ENCODE measurements at regions not wholly inside any gene's neighbourhood (a gene's known extent, or its start where the extent isn't known, plus 50 kb on each side); places are given as distances from the start of the nearest gene placed in this dataset.
"Not testable (repeated sequence)": the region's sequence is repeated elsewhere in the genome, so short reads cannot be mapped to it uniquely, and the experiment has no call there.

DNA sequence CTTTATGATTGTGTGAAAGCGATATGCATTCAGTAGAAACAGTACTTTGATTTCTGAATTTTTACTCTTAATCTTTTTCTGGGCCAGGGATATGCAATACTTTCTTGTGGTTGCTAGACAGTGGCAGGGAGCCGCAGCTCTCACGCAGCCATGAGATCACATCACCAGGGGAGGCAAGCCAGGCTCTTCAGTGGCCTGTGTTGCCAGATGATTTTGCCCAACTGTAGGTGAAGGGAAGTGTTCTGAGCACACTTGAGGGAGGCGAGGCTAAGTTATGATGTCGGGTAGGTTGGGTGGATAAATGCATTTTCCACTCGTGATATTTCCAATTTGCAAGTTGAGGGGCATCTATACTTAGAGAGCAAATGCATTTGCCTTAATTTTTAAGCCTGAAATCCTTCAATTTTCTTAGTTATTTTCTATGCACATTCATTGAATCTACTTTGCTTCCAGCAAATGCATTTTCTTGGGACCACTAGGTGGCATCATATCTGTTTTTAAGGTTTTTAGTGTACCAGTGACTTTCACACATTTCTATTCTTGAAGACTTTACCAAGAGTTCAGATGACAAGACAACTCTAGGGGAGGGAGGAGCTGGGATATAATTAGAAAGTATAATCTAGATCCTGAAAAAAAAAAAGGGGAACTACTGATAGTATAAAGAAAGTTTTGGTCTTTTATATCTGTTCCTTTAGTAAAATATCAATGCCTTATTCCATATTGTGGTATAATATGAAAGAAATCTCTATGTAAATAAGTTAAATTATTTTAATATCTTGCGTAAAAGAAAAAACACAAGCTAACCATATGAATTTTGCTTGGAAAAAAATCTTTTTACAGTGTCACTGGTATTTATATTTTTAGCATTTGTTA is 643.3 kb downstream of the SOCS6 start:
- in situ Hi-C loops (cut with MboI; ENCODE audit: low sequenced_read_pairs) = no loop called here

DNA sequence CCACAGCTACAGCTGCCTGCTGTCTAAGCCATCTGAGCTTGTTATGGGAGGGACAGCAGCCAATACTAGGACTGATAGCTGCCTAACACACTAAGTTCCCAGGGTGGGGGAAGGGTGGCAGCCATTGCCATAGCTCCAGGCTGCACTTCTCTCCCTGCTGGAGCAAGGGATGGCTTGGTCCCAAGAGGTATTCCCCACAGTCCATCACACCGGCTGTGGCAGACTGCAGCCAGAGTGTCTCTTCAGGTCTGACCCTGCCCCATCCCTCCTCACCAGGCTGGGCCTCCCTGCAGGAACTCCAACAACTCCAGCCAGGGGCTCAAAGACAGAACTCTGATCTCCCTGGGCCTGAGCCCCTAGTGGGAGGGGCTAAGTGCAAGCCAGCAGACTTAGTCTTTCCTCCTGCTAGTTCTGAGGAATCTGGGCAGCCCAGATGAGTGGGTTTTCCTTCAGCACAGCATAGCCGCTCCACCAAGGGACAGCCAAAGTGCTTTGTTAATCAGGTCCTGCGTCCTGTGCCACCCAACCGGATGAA is 632.1 kb downstream of the SOCS6 start:
- in situ Hi-C loops (cut with MboI; ENCODE audit: low sequenced_read_pairs) = no loop called here

DNA sequence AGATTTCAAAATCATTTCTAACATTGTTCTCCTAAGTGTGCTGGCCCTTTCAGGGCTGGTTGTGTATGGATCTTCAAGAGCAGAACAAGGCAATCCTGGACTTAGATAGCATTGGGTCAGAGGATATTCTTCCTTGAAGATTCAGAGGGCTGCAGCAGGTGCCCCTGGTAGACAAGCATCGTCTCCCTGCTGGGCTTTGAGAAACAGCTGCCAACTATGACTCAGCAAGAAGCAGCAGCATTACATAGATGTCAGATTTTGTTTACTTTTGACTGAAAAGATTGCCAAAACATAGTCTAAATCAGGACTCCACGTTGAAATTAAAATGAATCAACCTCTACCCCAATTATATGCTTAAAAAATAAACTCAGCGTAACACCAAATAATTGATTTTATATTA is 618.8 kb downstream of the SOCS6 start:
- in situ Hi-C loops (cut with MboI; ENCODE audit: low sequenced_read_pairs) = no loop called here

DNA sequence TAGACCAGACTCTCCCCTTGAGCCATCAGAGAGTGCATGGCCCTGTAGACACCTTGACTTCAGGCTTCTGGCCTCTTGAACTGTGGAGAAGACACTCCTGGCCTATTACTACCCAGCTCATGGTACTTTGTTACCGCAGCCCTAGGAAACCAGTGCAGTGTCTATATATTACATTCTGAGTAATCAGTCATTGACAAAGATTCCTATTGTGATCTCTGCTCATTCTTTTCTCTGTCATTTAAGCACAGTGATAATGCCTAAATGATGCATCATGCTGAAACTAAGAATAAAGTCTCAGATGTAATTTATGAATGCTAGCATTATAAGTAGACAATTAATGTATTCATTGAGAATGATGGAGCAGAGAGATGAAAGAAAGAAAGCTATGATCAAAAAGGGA is 603.5 kb downstream of the SOCS6 start:
- in situ Hi-C loops (cut with MboI; ENCODE audit: low sequenced_read_pairs) = no loop called here

DNA sequence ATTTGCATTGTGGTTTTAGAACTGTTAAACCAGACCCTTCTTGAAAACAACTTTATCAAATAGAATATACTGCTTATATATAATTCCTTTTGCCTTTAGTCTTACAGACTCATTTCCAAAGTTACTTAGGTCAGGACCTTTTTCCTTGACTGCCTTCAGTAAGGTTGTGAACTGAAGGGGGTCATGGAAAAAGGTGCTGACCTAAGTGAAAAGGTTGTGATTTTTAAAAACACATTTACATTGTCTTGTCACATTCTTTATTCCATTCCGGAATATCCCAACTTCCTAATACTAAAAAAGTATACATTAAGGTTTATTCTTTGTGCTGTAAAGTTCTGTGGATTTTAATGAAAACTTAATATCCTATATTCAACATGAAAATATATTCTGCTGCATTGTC is 581.4 kb downstream of the SOCS6 start:
- in situ Hi-C loops (cut with MboI; ENCODE audit: low sequenced_read_pairs) = no loop called here

DNA sequence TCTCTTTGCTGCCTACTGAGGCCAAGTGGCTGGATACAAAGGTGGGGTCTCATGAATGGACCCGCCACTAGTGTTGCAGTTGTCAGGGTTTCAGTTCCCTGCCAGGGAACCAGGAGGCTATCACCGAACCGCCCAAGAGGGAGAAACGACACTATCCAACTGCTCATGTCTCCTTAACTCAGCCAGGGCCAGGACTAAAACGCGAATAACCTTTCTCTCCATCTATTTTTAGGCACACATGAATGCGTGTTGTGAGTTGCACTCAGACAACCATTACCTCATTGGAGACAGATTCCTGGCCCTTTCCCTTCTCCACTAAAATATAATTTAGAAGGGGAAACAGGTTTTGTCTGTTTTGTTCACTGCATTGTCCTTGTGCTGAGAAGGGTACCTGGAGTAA is 559.5 kb downstream of the SOCS6 start:
- in situ Hi-C loops (cut with MboI; ENCODE audit: low sequenced_read_pairs) = no loop called here

DNA sequence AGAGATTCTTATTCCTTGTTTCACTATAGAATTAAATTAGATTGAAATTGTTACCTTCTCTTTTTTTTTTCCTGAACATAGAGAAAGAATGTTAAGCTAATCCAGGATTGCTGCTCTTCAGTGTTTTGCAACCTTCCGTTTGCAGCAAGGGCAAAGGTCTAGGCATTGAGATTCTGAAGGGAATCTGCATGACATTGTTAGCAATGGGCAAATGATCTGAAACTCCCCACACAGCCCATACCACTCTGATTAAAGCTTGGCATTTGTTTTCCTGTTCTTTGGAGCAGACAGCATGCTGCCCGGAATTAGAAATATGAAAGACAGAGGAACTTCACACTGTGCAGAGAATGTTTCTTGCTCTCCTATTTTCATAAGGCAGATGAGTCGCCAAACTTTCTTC is 551.8 kb downstream of the SOCS6 start:
- in situ Hi-C loops (cut with MboI; ENCODE audit: low sequenced_read_pairs) = no loop called here

DNA sequence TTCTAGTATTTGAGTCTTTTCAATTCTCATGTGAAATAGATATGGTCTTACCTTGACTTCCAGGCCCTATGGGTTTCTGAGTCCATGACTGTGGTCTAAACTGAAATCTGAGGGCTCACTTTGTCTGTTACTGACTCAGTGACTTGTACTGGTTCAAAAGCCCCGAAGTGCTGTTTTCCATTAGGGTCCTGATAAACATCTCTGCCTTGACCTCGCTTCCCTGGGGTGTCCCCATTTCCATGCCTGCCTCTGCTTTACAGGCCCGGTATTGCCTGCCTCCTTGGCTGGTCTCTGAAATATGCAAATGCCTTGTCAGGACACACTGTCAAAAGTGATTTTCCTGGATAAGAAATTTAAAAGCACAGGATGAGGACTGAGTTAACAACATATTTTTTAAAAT is 538.8 kb downstream of the SOCS6 start:
- in situ Hi-C loops (cut with MboI; ENCODE audit: low sequenced_read_pairs) = no loop called here

DNA sequence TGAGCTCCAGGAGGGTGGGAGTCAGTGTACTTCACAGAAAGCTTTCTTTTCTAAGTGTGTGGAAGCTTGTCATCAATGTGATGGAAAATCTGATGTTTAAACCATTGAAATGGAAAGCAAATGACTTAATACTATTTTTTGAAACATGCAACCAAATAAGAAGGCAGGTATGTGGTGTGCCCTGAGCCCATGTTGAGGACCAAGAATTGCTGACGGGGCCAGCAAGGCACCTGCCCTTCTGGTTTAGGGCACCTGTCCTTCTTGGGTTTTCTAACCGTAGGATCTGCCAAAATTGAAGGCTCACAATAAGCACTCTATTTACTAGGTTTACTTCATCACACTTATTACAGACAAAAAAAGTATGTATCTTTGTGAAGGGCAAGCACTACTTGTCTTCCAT is 537.7 kb downstream of the SOCS6 start:
- in situ Hi-C loops (cut with MboI; ENCODE audit: low sequenced_read_pairs) = no loop called here

DNA sequence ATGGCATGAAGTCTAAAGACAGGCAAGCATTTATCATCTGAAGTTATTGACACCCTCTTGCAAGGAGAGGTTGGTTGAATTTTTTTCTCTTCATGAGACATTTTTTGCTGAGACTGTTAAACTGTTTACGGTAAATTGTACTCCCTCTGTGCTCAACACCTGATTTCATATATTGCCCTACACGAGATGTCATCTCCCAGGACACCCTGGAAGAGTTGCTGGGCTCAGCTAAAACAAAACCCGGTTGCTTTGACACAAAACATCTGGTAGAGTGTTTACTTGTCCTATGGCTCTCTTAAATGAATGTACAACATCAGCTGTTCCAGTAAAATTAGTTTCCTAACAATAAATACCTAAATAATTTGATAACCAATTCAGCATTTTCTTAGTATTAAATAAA is 533.8 kb downstream of the SOCS6 start:
- in situ Hi-C loops (cut with MboI; ENCODE audit: low sequenced_read_pairs) = no loop called here

DNA sequence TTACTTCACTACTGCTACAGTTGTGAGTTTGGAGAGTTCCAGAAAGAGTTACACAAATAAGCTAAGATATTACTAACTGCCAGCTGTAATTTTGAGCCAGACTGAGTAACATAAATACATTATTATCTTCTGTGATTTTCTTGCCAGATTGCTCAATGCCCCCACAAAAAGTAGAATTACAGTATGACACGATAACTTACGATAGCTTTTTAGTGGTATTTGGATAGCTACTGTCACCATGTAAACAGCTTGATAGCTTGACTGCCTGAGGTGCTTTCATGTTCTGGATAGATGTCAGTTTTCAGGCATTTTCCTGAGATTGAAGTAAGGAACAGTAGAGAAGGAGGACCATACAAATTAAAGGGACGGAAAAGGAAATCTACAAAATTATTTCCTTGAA is 533.3 kb downstream of the SOCS6 start:
- in situ Hi-C loops (cut with MboI; ENCODE audit: low sequenced_read_pairs) = no loop called here

DNA sequence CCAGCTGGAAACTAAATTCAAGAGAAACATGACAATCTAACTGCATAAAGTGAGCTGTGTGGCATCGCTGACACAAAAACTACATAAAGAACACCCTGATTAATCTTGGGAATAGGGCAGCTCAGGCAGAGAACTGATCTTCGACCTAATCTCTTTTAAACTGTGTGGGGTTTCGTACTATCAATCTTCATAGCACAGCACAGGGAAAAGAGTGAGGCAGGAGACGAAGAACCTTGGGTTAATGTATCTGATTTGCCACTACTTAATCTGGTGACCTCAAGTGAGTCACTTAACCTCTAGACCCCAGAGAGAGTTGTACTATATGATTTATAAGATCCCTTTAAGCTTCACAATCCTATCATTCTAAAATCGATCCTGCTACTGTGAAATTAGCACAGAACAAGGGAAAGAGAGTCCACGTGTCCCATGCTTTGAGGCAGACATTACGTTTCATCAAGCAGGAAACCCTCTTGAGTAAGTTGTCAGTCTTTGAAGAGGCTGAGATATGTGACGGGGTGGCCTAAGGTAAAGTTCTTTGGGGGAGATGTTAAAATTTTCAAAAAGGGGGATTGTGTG is 519.7 kb downstream of the SOCS6 start:
- in situ Hi-C loops (cut with MboI; ENCODE audit: low sequenced_read_pairs) = no loop called here

DNA sequence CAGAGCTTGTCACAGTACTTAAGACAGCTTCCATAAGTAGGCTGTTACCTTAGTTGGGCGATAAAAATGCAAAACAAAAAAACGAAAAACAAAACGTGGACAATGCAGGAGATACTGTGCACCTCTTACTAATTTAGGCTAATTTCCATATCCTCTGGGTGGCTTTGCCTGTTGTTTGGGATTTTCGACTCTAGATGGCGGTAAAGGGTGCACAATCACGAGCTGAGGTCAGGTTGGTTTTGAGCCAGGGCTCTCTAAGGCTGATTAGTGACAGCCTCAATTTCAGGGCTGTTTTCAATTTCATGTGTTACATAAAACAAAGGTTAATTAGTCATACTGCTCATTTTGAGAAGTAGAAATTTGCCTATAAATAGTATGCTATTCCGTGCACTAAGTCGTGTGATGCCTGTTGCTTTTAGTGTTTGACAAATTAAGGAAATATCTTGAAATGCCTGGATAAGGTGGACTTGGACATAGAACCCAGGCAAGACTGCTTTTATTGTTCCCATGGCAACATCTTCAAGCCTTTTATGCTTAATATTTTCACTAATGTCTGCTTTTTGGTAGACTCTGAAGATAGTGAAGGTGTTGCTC is 493.1 kb downstream of the SOCS6 start:
- in situ Hi-C loops (cut with MboI; ENCODE audit: low sequenced_read_pairs) = no loop called here

DNA sequence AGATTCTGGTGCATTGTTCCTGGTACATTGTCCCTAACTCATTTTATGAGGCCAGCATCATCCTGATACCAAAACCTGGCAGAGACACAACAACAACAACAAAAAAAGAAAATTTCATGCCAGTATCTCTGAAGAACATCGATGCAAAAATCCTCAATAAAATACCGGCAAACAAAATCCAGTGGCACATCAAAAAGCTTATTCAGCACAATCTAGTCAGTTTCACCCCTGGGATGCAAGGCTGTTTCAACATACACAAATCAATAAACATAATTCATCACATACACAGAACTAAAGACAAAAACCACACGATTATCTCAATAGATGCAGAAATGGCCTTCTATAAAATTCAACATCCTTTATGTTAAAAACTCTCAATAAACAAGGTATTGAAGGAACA is 477.4 kb downstream of the SOCS6 start:
- in situ Hi-C loops (cut with MboI; ENCODE audit: low sequenced_read_pairs) = not testable (repeated sequence)

DNA sequence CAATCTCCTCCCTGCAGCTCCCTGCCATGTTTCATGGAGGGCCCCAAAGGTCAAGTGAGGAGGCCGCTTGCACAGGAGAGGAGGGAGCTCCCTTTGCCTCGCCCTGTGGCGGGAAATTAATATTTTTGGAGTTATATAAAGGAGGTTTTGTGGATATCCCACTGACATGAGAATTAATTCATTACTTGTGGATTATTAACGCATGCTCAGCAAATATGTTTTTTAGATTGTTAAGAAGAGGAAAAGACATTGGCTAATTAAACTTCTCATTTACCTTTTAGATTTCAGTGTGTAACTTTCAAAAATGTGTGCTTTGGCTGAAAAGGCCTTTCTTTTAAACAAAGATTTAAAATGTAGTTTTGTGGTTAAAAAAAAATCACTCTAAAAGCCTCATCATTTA is 474.0 kb downstream of the SOCS6 start:
- in situ Hi-C loops (cut with MboI; ENCODE audit: low sequenced_read_pairs) = no loop called here

DNA sequence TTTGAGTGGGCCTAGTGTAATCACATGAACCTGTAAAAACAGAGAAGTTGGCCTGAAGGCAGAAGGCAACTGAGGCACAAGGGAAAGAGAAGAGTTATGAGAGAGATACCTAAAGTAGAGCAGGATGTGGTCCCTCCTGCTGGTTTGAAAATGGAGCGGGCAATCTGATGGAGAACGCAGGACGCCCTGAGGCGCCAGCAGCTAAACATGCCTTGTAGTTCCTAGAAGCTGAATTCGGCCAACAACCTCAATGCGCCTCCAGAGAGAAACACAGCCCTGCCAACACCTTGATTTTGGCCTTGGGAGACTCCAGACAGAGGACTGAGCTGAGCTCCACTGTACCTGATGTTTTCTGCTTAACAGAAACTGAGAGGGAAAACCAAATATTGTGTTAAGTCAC is 469.9 kb downstream of the SOCS6 start:
- in situ Hi-C loops (cut with MboI; ENCODE audit: low sequenced_read_pairs) = no loop called here

DNA sequence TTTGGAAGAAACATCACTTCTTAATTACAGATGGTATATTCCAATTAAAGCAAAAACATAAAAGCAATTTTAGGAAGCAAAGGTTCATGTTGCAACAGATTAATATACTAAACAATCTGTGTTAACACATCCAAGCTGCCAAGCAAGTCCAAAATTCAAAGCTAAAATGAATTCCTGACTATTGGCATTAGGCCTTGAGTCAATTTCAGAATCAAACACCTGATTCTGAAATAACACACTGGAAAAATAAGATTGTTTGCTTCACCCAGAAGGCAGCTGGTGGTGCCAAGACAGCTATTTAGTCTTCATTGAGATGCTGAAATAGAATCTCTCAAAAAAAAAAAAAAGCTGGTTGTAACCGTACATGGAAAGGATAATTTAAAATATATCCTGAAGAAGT is 465.6 kb downstream of the SOCS6 start:
- in situ Hi-C loops (cut with MboI; ENCODE audit: low sequenced_read_pairs) = no loop called here

DNA sequence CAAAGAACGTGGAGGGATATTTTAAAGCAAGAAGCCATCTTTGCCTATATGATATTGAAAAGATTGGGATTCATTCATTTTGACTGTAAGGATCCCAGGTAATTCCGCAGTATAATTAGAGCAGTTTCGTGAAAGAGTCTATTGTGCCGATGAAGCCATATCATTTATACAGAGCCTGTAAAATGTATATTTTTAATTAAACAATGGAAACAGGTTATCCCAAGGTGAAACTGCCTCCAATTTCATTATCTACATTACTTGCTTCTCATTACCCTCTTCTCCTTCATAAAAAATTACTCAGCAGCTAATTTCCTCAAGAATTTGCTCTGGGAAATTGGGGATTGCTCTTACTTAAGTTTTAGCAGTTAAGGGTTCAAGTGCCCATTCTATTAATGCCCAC is 444.1 kb downstream of the SOCS6 start:
- in situ Hi-C loops (cut with MboI; ENCODE audit: low sequenced_read_pairs) = no loop called here

DNA sequence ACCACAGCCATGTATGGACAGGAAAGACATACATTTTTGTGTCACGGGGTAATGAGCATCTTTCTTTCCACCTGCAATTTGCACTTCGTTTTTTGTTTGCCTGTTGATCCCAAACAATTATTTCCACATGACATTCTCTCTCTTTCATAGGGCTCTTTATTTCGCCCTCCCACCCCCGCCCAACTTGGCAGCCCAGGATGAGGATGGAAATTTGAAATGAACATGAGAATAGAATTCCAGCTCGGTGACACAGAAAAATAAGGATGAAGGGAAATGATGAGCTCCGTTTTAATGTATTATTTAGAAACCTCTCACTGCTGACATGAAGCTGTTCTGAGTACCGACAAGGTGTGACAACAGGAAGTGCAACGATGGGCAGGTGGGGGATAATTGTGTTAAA is 443.3 kb downstream of the SOCS6 start:
- in situ Hi-C loops (cut with MboI; ENCODE audit: low sequenced_read_pairs) = no loop called here

DNA sequence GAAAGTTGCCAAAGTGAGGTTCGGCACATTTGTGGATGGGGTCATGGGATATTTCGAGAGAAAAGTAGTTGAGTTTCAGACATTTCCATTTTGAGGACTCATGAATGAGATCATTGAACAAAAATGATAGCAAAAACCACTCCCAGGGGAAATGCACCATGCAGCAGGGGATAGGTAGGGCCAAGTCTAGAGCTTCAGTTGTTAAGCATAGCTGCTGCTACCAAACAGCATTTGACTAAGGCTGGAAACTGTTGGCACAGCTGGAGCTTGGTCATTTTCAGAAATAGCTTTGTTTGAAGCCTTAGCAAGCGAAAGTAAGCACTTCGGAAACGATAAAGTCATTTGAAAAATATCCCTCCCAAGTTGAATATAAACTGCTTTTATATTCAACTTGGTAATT is 431.8 kb downstream of the SOCS6 start:
- in situ Hi-C loops (cut with MboI; ENCODE audit: low sequenced_read_pairs) = no loop called here

DNA sequence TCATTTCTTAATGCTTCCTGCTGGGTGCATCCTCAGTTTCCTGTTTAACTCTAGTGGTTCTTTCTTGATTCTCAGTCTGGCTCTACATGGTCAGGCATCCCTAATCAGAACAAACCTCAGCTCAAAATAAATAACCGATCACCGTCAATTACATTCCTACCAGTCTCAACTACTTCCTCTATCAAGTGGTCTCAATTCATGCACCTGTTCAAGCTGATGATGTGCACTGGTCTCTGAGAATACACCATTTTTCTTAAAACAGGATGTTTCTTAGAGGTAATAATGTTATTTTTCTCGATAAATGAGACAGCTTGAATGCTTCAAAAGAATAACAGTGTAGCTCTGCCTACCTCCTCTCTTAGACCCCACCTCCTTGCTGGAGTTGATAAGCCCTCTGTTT is 420.9 kb downstream of the SOCS6 start:
- in situ Hi-C loops (cut with MboI; ENCODE audit: low sequenced_read_pairs) = no loop called here

DNA sequence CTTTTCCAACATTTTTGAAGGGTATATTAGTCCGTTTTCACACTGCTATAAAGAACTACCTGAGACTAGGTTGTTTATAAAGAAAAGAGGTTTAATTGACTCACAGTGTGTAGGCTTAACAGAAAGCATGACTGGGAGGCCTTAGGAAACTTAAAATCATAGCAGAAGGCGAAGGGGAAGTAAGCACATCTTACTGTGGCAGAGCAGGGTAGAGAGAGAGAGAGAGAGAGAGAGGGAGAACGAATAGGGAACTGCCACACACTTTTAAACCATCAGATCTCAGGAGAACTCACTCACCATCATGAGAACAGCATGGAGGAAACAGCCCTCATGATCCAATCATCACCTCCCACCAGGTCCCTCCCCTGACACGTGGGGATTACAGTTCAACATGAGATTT is 420.3 kb downstream of the SOCS6 start:
- in situ Hi-C loops (cut with MboI; ENCODE audit: low sequenced_read_pairs) = no loop called here
